ENCODE measurements at regions not wholly inside any gene's neighbourhood (a gene's known extent, or its start where the extent isn't known, plus 50 kb on each side); places are given as distances from the start of the nearest gene placed in this dataset.

DNA sequence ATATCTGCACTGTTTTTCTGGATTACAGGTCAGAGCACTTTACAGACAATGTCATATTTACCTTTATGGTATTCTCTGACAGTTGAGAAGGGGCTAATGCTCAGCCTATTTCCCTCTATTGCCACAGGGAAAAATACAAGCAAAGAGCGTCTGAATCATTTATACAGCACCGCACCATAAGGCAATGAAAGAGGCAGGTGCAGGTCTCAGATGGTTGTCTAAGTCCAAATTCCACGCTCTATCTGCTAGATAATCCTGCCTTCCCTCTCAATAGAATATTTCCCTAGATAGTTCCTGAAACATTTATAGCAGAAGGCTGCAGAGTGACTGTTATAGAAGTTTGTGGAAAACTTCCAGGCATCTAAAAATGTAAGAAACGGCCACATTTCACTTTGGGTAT, 446.1 kb upstream of the CDH6 start:
- TF ChIP-seq CTCF (conservative IDR thresholded peaks at IDR 0.05 in 1 of 2, IDR thresholded peaks at IDR 0.05 in 1 of 2; ENCODE audit: low read depth in 1 of 2, low read length in 2 of 2): no peak
- no peak for TF ChIP-seq EZH2 (IDR thresholded peaks at IDR 0.05; ENCODE audit: low read length, missing control alignments)

Measured in fibroblast of lung (primary cell).